SK-N-SH treated with all-trans-retinoic acid at 6 μM for 48 hours (cell line): ENCODE measurements at regions not wholly inside any gene's neighbourhood (a gene's known extent, or its start where the extent isn't known, plus 50 kb on each side); places are given as distances from the start of the nearest gene placed in this dataset.
"Not testable (repeated sequence)": the region's sequence is repeated elsewhere in the genome, so short reads cannot be mapped to it uniquely, and the experiment has no call there.

Experiments
- ARNTL ChIP-seq: fragments of 450-650 bp; formaldehyde crosslinking; IDR thresholded peaks from 2 replicates; pipeline ENCODE4 v1.5.0; 2020; ENCODE audit warnings: low read depth, mild to moderate bottlenecking, moderate library complexity, borderline replicate concordance
- CSDC2 ChIP-seq: fragments of 250-450 bp; sonication (Bioruptor Pico); IDR thresholded peaks from 2 replicates; pipeline ENCODE4 v1.5.0; 2020; ENCODE audit warnings: mild to moderate bottlenecking, moderate library complexity

DNA sequence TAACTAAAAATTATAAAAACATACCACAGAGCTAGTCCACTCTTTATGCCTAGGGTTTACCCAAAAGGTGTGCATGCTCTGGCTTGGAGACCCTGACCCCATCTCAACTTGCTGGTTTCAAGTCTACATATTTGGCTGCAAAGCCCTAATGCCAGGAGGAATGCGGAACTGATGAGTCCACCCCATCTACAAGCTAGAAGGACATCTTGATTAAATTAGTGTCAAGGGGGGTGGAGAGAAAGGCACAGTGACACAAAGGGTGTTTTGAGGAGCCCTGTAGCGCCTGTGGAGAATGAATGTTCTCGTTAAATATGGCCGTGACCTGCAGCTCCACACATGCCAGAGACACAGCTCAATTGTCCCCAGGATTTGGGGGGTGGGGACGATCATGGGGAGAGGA, 104.1 kb upstream of the IKBKE start:
- TF ChIP-seq CSDC2, ARNTL (CRISPR knock-in tag): not testable (repeated sequence)
